ENCODE measurements at regions not wholly inside any gene's neighbourhood (a gene's known extent, or its start where the extent isn't known, plus 50 kb on each side); places are given as distances from the start of the nearest gene placed in this dataset.
A peak's percentile ranks its signal among the peaks of the same experiment; 100 is the strongest.

GRCh38 chr3:194962056-194962455 lies 276.4 kb downstream of the FAM43A start:
- in situ Hi-C loops (cut with HindIII; ENCODE audit: low pct_ligation_motif_present, low sequenced_read_pairs): no loop called here
- no peaks in the 10 kb centered on the region for H3K36me3 ChIP-seq (replicated peaks)
- DNase-seq: no peak
- no peak for TF ChIP-seq CTCF (IDR thresholded peaks at IDR 0.05; ENCODE audit: low read depth, low read length, missing control alignments)
- H3K4me3 ChIP-seq (ENCODE audit: low read depth, low read length): no peak overlapping the region
- no peaks in the 10 kb centered on the region for H3K27me3 ChIP-seq (replicated peaks)
- no peak overlapping the region for H3K27ac ChIP-seq

- peak; percentile 26 for TF ChIP-seq CTCF (IDR thresholded peaks at IDR 0.05; ENCODE audit: low read depth, low read length, missing control alignments)
- Histone ChIP-seq H3K27ac (no peak overlapping the region), H3K27me3 (replicated peaks) (no peaks in the 10 kb centered on the region), H3K36me3 (replicated peaks) (no peaks in the 10 kb centered on the region), H3K4me3 (ENCODE audit: low read depth, low read length) (no peak overlapping the region)
- DNase-seq: no peak
- in situ Hi-C loops (cut with HindIII; ENCODE audit: low pct_ligation_motif_present, low sequenced_read_pairs): no loop called here
Measured at GRCh38 chr3:194964809-194965208, 279.1 kb downstream of the FAM43A start.

GRCh38 chr3:194967151-194968117 lies 281.8 kb downstream of the FAM43A start:
- no peak overlapping the region for H3K27ac ChIP-seq
- no peak for DNase-seq
- H3K27me3 ChIP-seq (replicated peaks): no peaks in the 10 kb centered on the region
- H3K36me3 ChIP-seq (replicated peaks): no peaks in the 10 kb centered on the region
- in situ Hi-C loops (cut with HindIII; ENCODE audit: low pct_ligation_motif_present, low sequenced_read_pairs): no loop called here
- TF ChIP-seq CTCF (IDR thresholded peaks at IDR 0.05; ENCODE audit: low read depth, low read length, missing control alignments): no peak
- H3K4me3 ChIP-seq (ENCODE audit: low read depth, low read length): no peak overlapping the region

GRCh38 chr3:194970066-194970465 lies 284.4 kb downstream of the FAM43A start:
- no peaks in the 10 kb centered on the region for H3K27me3 ChIP-seq (replicated peaks)

GRCh38 chr3:194971009-194971408 lies 285.3 kb downstream of the FAM43A start:
- DNase-seq: no peak
- in situ Hi-C loops (cut with HindIII; ENCODE audit: low pct_ligation_motif_present, low sequenced_read_pairs): no loop called here
- H3K36me3 ChIP-seq (replicated peaks): no peaks in the 10 kb centered on the region
- no peak overlapping the region for H3K4me3 ChIP-seq (ENCODE audit: low read depth, low read length)
- H3K27me3 ChIP-seq (replicated peaks): no peaks in the 10 kb centered on the region
- H3K27ac ChIP-seq: no peak overlapping the region
- TF ChIP-seq CTCF (IDR thresholded peaks at IDR 0.05; ENCODE audit: low read depth, low read length, missing control alignments): no peak

More at GRCh38 chr3:194970066-194970465, 284.4 kb downstream of the FAM43A start:
- in situ Hi-C loops (cut with HindIII; ENCODE audit: low pct_ligation_motif_present, low sequenced_read_pairs): no loop called here
- no peak overlapping the region for H3K4me3 ChIP-seq (ENCODE audit: low read depth, low read length)
- no peak overlapping the region for H3K27ac ChIP-seq
- no peak for DNase-seq
- H3K36me3 ChIP-seq (replicated peaks): no peaks in the 10 kb centered on the region
- no peak for TF ChIP-seq CTCF (IDR thresholded peaks at IDR 0.05; ENCODE audit: low read depth, low read length, missing control alignments)
